GM18498 (cell line): ENCODE measurements at regions not wholly inside any gene's neighbourhood (a gene's known extent, or its start where the extent isn't known, plus 50 kb on each side); places are given as distances from the start of the nearest gene placed in this dataset.
"Not testable (repeated sequence)": the region's sequence is repeated elsewhere in the genome, so short reads cannot be mapped to it uniquely, and the experiment has no call there.

Source experiments
- ATAC-seq: cut with Tn5 transposase; IDR thresholded peaks from one replicate; pipeline ENCODE4 v1.9.1; 2021; ENCODE audit warnings: mild to moderate bottlenecking, moderate library complexity; ENCODE audit not compliant: unreplicated experiment

GRCh38 chr4:187613089-187613839 is 382.3 kb upstream of the ZFP42 start:
- no peak for ATAC-seq

- no peak for ATAC-seq
Measured at GRCh38 chr4:187615972-187616371, 379.6 kb upstream of the ZFP42 start.

GRCh38 chr4:187617113-187617512 is 378.5 kb upstream of the ZFP42 start:
- ATAC-seq: no peak

- no peak for ATAC-seq
Measured at GRCh38 chr4:187618701-187619281, 376.8 kb upstream of the ZFP42 start.

- no peak for ATAC-seq
Measured at GRCh38 chr4:187619319-187619718, 376.3 kb upstream of the ZFP42 start.

- no peak for ATAC-seq
Measured at GRCh38 chr4:187632260-187632995, 363.1 kb upstream of the ZFP42 start.

GRCh38 chr4:187633245-187633644 is 362.3 kb upstream of the ZFP42 start:
- ATAC-seq: no peak

GRCh38 chr4:187656959-187657358 is 338.6 kb upstream of the ZFP42 start:
- no peak for ATAC-seq

- no peak for ATAC-seq
Measured at GRCh38 chr4:187663076-187663475, 332.5 kb upstream of the ZFP42 start.

GRCh38 chr4:187664011-187664410 is 331.6 kb upstream of the ZFP42 start:
- ATAC-seq: no peak

- no peak for ATAC-seq
Measured at GRCh38 chr4:187665086-187665485, 330.5 kb upstream of the ZFP42 start.

- no peak for ATAC-seq
Measured at GRCh38 chr4:187666034-187666433, 329.5 kb upstream of the ZFP42 start.

- no peak for ATAC-seq
Measured at GRCh38 chr4:187666697-187667494, 328.7 kb upstream of the ZFP42 start.

GRCh38 chr4:187668526-187669082 is 327.0 kb upstream of the ZFP42 start:
- ATAC-seq: no peak

- ATAC-seq: not testable (repeated sequence)
Measured at GRCh38 chr4:187671521-187671920, 324.1 kb upstream of the ZFP42 start.

GRCh38 chr4:187671958-187672357 is 323.6 kb upstream of the ZFP42 start:
- not testable (repeated sequence) for ATAC-seq

GRCh38 chr4:187672526-187672925 is 323.0 kb upstream of the ZFP42 start:
- ATAC-seq: not testable (repeated sequence)

- ATAC-seq: no peak
Measured at GRCh38 chr4:187679450-187679849, 316.1 kb upstream of the ZFP42 start.

GRCh38 chr4:187685247-187685646 is 310.3 kb upstream of the ZFP42 start:
- ATAC-seq: no peak

GRCh38 chr4:187687697-187688096 is 307.9 kb upstream of the ZFP42 start:
- no peak for ATAC-seq

- ATAC-seq: no peak
Measured at GRCh38 chr4:187692626-187693025, 302.9 kb upstream of the ZFP42 start.
